HG02588 (cell line): ENCODE measurements at regions not wholly inside any gene's neighbourhood (a gene's known extent, or its start where the extent isn't known, plus 50 kb on each side); places are given as distances from the start of the nearest gene placed in this dataset.
"Not testable (repeated sequence)": the region's sequence is repeated elsewhere in the genome, so short reads cannot be mapped to it uniquely, and the experiment has no call there.

Experiments
- ATAC-seq: cut with Tn5 transposase; IDR thresholded peaks from one replicate; pipeline ENCODE4 v1.9.1; 2021; ENCODE audit warnings: mild to moderate bottlenecking, moderate library complexity; ENCODE audit not compliant: unreplicated experiment

DNA sequence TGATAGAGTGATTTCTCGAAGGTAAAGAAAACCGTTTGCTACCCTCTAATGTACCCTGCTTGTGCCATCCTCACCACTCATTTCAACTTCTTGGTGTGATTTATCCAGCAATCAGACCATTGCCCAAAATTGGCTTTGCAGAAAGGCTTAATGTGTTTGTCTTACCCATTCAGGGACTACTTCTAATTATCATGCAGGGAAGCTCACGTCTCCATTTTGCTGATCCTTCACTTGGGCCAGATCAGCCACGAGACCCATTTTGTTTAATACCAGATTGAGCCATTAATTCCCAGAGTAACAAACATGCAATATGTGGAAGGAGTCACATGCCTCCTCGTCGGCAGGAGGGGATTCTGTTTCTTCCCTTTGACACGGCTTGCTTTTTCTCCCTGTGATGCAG is 51.1 kb upstream of the CRY1 start:
- no peak for ATAC-seq

DNA sequence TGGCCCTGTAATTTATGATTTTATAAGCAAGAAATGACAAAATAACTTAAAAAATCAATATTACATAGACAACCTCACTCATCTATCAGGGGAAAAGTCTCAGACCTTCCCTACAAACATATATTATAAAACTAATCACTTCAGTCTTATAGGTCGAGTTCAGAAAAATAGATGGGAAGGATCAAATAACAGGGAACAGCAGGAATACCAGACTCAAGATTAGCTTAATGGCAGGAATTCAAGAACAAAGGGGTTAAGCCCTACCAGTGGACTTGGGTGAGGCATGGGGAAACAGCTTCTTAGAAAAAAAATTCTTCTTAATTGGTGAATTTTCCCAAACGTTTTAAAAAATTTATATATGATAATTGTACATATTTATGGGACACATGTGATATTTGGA is 51.6 kb upstream of the CRY1 start:
- no peak for ATAC-seq

DNA sequence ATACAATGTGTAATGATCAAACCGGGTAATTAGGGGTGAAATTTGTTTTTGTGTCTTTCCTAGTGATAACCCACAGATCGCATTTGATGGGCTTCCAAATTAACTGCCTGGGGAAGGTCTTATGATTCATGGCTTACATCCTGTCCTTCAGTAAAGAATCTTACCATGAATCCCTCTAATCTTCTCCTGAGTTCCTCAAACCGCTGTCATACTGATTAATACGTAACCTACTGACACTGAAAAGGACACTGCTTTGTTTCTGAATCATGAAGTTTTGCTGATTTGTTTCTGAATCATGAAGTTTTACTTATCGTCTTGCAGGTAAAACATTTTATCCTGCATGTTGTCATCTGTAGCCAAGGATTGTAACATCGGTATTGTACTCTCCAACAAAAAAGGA is 52.0 kb upstream of the CRY1 start:
- ATAC-seq, result no peak

DNA sequence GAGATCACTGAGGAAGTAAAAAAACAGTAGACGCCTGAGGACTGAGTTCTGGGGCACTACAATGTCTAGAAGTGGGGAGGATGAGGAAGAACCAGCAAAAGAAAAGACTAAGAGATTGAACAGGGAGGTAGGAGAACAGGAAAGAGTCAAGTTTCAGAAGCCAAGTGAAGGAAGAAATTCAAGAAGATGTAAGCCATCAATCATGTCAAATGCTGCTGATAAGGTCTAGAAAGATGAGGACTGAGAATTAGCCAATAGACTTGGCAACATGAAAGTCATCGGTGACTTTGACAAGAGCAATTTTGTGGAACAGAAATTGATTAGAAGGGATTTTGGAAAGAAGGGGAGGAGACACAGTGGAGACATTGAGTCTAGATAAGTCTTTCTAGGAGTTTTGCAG is 54.8 kb upstream of the CRY1 start:
- ATAC-seq, result no peak

- no peak for ATAC-seq
Measured at GRCh38 chr12:107152315-107152714, 59.0 kb upstream of the CRY1 start.

GRCh38 chr12:107159384-107159900 is 66.1 kb upstream of the CRY1 start:
- ATAC-seq, result no peak

DNA sequence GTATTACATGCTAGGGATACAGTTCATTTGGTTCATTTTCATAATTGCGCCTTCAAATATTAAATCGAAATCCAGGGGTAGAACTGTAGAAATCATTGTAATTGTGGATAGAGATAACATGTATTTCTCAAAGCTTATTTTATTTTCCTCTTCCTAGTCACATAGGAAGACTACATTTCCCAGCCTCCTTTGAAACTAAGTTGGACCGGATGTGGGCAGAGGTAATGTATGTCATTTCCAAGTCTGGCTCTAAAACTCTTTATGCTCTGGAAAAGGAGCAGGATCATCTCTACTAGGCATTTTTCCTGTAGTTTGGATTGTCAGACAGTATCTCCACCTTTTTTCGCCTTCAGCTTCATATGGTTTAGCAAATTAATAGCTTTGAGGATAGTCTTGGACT is 70.1 kb upstream of the CRY1 start:
- ATAC-seq, result no peak

DNA sequence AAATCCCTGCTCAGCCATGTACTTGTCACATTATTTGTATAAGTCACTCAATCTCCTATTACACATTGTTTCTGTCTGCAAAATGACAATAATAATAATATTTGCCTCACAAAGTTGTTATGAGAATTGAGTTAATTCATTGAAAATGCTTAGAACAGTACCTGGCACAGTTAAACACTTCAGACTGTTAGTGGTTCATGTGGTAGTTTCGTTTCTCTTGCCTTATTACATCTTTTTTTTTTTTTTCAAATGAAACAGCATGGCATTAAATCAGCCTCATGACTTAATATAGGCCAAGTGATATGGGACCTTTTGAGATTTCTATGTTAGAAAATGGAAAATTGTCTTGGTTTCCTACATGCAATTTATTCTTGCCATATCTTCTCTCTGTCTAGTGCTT is 71.0 kb upstream of the CRY1 start:
- ATAC-seq, result no peak

DNA sequence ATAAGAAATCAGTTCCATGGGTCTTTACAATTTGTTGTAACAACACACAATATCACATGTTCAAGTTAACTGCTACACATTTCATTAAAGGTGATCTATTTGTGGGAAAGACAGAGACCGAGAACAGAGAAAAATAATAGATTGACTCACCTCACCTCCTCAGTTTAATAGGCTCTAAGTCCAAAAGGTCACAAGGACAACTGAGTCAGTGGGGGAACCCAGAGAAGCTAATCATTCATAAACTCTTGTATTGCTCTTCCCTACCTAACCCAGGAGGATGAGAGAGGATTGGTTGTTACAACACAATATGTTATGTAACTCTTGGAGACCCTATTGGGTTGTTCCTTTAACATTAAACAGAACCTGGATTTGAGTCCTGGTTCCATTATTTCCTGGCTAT is 72.2 kb upstream of the CRY1 start:
- ATAC-seq, result no peak

DNA sequence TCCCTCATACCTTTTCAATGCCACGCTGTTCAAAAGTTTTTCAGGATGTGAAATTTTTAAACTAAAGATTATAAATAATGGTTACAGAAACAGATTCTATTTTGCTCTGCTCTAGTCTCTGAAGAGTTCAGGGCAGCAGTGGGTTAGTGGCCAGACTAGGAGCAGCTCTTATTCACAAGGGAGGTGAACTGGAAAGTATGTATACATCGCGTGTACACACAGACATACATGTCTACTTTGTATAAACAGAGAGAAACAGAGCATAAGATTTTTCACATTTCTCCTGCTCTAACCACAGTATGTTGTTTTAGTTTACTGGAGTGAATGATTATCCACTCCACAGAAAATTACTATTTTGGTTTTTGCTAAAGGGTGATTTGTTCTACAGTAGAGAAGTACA is 74.4 kb upstream of the CRY1 start:
- ATAC-seq, result no peak

GRCh38 chr12:107169200-107169599 is 75.9 kb upstream of the CRY1 start:
- ATAC-seq, result no peak

- no peak for ATAC-seq
Measured at GRCh38 chr12:107178776-107179175, 85.4 kb upstream of the CRY1 start.

DNA sequence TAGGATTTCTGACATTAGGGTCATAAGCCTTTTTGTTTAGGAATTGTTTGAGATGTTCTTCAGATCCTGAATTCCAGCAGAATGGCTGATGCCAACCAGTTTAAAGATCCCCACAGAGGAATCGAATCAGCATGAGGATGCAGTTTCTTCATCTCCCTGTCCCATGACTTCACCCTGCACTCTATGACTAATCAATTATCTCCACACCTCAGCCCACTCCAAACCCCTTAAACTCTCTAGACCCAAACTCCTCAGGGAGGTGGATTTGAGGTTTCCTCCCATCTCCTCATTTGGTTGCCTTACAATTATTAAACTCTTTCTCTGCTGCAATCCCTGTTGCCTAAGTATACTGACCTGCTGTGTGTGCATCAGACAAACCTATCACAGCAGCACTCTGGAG is 86.5 kb upstream of the CRY1 start:
- ATAC-seq, result no peak

DNA sequence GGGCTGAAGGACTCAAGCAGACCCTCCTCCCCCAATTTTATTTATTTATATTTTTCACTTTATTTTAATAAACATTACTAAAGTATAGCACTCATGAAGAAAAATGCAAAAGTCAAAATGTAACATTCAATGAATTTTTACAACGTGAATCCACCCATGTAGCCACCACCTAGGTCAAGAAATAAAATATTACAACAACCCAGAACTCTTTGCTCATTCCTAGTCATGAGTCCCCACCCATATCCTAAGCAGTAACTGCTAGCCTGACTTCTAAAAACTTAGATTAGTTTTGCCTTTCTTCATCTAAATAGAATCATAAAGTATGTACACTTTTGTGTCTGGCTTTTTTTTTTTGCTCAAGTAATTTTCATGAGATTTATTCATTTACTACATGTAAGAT is 86.9 kb upstream of the CRY1 start:
- ATAC-seq, result no peak

DNA sequence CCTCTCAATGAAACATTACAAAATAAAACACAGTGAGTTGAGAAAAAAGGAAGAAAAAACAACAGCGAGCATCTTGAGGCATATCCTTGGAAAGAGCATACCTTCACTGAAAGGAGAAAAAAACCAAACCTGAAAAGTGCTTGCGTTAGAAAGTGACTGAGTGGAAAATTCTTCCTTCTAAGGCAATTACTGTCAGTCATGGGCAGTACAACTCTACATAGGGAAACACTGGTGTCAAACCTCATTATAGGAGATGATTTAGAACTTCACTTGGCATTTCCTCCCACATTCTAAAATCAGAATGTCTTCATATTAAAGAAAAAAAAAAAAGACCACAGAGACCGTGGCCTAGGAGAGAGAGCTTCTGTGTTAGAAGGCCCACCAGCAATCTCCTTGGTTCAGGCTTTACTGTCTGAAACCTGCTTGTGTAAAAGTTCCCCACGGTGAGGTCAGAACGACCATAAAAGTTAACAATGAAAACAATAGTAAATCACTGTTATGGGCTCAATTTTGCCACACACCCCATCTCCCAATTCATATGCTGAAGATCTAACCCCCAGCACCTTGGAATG is 91.1 kb upstream of the CRY1 start:
- ATAC-seq, result no peak

- no peak for ATAC-seq
Measured at GRCh38 chr12:107196681-107197080, 103.3 kb upstream of the CRY1 start.

- ATAC-seq, result no peak
Measured at GRCh38 chr12:107200394-107200793, 107.0 kb upstream of the CRY1 start.

DNA sequence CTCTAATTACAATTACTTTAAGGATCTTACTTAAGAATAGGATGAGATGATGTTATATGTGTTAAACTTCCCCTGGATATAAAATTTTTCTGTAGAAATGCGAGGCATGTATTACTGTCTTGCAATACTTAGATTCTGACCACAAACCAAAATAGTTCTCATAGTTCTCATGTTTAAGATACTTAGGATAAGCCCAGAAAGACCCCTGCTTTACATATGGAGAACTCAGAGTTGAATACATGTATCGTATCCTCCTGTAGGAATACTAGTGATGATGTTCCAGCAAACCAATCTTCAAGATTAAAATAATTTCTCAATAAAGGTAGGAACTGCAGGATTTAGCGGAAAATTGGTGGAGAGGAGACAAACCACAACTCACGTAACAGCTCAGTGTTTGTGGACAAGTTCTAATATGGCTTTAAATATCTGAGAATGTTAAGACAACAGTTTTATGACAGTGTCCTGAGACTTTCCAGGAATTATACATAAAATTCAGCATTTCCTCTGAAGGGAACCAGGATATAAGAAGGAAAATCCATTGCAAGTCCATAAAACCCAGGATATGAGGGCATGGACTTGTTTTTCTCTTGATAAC is 114.7 kb upstream of the CRY1 start:
- ATAC-seq, result no peak

DNA sequence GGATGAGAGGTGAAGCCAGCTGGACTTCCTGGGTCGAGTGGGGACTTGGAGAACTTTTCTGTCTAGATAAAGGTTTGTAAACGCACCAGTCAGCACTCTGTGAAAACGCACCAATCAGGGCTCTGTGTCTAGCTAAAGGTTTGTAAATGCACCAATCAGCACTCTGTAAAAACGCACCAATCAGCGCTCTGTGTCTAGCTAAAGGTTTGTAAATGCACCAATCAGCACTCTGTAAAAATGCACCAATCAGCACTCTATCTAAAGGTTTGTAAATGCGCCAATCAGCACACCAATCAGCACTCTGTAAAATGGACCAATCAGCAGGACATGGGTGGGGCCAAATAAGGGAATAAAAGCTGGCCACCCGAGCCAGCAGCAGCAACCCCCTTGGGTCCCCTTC is 116.4 kb upstream of the CRY1 start:
- not testable (repeated sequence) for ATAC-seq

GRCh38 chr12:107214373-107214773 is 121.0 kb upstream of the CRY1 start:
- ATAC-seq, result not testable (repeated sequence)

- ATAC-seq, result not testable (repeated sequence)
Measured at GRCh38 chr12:107216411-107216810, 123.1 kb upstream of the CRY1 start.

DNA sequence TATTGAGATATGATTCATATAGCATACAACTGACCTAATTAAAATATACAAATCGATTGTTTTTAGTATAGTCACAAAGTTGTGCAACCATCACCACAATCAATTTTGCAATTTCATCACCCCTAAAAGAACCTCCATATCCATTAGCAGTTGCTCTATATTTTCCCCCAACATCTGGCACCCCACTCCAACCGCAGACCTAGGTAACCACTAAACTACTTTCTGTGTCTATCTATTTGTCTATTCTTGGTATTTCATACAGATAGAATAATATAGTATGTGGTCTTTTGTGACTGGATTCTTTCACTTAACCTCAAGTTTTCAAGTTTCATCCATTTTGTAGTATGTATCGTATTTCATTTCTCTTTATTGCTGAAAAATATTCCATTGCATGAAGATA is 126.0 kb upstream of the CRY1 start:
- ATAC-seq, result no peak

DNA sequence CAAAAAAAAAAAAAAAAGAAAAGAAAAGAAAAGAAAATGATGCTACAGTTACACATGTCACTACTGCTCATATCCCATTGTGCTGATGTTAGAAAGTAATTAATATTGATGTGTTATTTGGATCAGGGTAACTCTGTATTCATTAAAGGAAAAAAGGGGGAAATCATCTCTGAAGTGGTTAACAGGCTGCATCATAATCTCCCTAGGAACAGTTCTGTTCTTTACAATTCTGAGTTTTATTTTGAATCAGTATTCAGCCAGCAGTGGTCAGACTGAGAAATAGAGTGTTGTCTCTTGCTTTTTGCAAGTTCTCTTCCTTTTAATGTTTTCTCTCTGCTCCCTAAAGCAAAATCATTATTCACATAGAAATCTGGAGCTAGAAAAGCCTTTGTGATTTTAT is 128.6 kb upstream of the CRY1 start:
- ATAC-seq, result no peak
